G401 (cell line): ENCODE measurements at regions not wholly inside any gene's neighbourhood (a gene's known extent, or its start where the extent isn't known, plus 50 kb on each side); places are given as distances from the start of the nearest gene placed in this dataset.
"Not testable (repeated sequence)": the region's sequence is repeated elsewhere in the genome, so short reads cannot be mapped to it uniquely, and the experiment has no call there.

Source experiments
- DNase-seq: peaks from one replicate; pipeline ENCODE4 v3.0.0-alpha.2; 2015; ENCODE audit warnings: low spot score
- in situ Hi-C: cut with HindIII; loops from 2 replicates; pipeline ENCODE4 v1.10.0; 2016; ENCODE audit warnings: low sequenced_read_pairs, mixed read lengths

DNA sequence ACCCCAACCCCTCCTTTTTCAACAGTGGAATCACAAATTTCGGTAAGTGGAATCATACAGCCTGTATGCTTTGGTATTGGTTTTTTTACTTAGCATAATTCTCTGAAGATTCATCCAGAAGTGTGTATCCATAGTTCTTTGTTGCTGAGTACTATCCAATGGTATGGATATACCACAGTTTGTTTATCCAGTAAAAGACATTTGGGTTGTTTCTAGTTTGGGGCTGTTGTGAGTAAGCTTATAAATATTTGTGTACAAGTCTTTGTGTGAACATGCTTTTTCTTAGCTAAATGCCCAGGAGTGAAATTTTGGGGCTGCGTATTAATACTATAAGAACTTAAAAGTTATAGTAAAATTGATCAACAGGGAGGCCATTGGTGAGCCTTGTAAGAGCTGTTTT is 57.5 kb upstream of the GC start:
- in situ Hi-C loops: no loop called here
- no peak for DNase-seq

DNA sequence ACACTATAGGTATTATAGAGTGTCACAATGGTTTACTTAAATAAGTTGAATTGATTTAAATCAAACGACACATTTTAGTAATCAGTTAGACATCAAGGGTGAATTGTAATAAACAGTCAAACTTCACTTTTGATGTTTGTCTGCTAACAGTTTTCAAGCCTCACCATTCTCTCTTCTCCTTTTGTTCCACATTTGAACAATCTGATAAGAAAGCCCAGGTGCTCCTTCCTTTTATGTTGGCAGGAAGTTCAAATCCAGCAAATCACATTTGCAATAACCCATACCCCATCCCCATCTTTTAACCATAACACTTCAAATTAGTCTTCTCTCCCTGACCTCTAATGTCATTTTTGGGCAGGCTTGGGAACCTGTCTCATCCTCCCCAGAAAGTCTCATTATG is 63.4 kb upstream of the GC start:
- no peak for DNase-seq
- in situ Hi-C loops: no loop called here

DNA sequence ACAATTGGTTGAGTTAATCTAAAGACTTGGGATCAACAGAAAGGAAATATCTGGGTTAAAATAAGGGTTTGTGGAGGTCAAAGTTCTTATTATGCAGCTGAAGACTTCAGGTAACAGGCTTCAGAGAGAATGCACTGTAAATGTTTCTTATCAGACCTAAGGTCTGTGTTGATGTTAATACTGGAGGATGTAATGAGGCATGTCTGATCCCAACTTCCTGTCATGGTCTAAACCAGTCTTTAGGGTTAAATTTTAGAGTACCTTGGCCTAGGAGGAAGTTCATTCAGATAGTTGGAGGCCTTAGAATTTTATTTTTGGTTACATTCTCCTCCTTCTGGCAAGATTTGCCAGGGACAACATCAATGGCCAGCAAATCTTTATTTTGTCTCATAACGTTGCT is 72.1 kb upstream of the GC start:
- in situ Hi-C loops: no loop called here
- no peak for DNase-seq

DNA sequence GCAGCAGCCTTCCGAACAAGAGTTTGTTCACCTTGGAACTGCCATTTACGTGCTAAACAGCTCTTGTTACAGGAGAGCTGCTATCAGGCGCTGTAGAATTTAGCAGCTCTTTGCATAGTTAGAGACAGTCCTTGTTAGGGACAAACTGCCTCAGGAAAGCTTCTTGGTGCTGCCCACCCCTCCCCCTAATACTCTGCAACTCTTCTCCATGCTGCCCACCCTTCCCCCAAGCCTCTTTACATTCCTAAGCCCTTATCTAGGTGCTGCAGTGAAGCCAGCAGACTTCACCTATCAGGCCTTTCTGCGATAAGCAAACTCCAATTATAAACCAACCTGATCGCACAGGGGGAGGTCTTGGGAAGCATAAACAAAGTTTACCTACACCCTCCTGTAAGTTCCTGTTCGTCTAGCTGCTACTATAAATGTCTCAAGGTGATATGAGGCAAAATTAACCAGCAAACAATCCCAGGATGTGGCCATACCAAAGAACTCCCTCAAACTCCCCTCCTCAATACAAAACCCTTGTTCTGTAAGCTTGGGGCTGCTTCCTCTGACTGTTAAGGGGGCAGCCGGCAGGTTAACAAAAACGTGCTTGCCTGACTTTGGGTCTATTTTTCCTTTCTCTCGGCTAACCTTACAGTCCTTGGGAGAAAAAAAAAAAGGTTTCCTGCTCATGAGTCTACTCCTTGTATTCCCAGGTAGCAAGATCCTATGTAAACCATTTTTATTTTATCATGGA is 74.0 kb upstream of the GC start:
- in situ Hi-C loops: no loop called here
- DNase-seq: no peak

DNA sequence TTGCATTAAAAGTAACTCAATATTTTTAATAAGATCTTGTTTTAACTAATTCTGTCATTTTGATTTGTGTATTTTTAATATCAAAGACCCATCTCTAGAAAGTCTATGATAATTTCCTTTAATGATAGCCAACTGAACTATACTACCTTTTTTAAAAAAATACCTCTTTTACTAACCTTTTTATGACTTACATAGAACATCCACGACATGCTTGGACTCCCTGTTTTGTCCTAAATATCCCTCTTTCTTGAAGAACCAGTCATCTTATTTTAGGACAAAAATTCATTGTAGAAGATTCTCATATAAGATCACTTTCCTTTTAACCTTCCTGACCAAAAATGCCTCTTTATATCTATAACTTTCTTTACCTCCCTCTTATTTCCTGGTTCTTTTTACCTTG is 76.8 kb upstream of the GC start:
- in situ Hi-C loops: no loop called here
- no peak for DNase-seq

DNA sequence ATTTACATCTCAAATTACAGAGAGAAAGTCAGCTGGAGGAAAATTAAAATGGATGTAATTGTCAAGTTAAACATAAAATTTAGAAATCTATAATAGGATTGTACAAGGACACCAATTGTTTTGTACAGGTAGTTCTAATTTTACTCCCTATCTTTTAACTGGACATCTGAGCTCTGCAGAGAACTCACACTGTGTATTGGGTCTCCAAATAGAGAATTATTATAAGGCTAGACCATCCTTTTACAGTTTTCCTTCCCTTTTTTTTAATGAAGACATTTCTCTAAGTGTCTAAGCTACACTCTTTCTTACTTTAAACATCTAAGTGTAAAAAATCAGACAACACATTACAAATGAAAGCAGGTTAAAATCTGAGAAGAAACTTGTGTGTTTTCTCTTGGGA is 78.4 kb upstream of the GC start:
- in situ Hi-C loops: no loop called here
- DNase-seq: no peak

DNA sequence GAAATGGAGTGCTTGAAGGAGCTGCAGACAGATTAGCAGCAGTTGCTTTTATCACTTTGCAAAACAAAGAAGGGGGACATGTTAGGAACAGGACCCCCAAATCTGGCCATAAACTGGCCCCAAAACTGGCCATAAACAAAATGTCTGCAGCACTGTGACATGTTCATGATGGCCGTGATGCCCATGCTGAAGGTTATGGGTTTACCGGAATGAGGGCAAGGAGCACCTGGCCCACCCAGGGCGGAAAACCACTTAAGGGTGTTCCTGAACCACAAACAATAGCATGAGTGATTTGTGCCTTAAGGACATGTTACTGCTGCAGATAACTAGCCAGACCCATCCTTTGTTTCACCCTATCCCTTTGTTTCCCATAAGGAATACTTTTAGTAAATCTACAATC is 79.6 kb upstream of the GC start:
- in situ Hi-C loops: no loop called here
- no peak for DNase-seq

DNA sequence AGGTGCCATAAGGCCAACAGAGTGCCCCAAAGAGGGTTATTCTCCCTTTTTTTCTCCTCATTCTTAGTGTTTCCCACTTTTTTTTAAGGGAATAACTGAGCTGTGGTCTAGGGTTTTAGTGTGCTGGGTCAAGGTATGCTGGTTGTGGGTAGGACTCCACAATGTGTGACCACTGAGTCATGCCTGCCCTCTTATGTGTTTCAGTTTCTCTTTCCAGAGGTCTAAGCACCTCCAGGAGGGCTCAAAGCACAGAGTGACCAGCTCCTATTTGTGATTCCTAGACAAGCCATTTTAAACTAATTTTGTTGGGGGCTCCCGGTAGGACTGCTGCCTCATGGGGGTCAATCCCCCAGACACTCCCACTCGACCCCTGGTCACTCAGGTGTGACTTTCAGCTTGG is 80.5 kb upstream of the GC start:
- in situ Hi-C loops: no loop called here
- no peak for DNase-seq

DNA sequence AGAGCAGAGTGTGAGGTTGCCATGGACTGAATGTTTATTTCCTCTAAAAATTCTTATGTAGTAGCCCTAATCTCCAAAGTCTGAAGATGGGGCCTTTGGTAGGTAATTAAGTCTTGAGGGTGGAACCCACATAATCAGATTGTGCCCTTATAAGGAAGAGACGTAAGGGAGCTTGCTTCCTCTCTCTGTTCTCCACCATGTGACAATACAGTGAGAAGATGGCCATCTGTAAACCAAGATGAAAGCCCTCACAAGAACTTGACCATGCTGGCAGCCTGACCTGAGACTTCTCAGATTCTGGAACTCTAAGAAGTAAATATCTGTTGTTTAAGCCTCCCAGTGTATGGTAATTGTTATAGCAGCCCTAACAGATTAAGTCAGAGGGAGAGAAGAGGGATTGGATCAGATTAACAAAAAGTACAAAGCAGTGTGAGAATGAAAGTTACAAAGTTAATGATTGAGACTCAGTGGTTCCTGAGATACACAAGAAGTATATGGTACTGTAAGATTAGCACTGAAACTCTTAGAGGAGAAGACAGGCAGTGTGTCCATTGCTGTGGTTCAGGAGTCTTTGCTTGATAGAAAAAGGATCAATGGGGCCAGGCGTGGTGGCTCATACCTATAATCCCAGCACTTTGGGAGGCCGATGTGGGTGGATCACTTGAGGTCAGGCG is 82.5 kb upstream of the GC start:
- no peak for DNase-seq
- in situ Hi-C loops: no loop called here

DNA sequence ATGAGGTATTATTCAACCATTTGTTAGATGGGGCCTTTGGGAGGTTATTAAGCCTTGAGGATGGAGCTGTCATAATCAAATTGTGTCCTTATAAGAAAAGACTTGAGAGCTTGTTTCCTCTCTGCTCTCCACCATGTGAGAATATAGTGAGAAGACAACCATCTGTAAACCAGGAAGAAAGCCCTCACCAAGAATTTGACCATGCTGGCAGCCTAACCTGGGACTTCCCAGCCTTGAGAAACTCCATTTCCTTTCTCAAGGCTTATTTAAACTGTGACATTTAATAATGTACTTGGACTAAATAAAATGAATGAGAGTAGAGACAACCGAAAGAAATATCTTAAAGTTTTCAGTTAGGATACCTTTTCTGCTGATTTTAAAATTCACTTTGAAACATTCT is 83.7 kb upstream of the GC start:
- DNase-seq: no peak
- in situ Hi-C loops: no loop called here

DNA sequence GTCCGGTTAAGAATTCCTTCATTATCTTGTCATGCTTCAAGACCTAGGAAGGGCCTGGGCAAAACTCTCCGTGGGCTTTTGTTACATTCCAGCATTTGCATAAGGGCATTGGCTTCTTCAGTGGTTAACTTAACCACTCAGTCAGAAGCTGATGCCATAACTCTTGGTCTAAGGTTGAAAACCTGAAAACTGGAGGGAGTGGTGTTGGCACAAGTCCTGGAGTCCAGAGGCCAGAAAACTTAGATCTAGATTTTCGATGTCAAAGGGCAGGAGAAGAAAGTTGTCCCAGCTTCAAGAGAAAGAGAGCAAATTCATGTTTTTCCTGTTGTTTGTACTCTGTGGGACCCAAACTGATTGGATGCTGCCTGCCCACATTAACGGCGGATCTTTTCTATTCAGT is 86.6 kb upstream of the GC start:
- DNase-seq: no peak
- in situ Hi-C loops: no loop called here

DNA sequence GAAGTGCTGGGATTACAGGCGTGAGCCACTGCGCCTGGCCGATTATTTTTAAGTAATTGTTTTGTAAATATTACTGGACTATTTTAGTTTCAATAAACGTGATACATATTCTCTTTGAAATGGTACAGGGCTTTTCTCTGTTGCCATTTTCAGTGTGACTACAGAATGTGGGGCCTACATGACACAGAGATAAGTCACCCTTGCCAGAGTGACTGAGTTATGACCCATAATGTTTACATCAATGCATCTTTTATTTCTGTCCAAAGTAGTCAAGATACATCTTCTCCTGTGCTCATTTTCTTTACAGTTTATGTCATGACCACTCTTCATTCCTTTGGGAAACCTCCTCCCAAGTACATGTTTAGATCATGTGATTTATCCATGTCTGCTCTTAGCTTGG is 88.3 kb upstream of the GC start:
- in situ Hi-C loops: no loop called here
- no peak for DNase-seq

DNA sequence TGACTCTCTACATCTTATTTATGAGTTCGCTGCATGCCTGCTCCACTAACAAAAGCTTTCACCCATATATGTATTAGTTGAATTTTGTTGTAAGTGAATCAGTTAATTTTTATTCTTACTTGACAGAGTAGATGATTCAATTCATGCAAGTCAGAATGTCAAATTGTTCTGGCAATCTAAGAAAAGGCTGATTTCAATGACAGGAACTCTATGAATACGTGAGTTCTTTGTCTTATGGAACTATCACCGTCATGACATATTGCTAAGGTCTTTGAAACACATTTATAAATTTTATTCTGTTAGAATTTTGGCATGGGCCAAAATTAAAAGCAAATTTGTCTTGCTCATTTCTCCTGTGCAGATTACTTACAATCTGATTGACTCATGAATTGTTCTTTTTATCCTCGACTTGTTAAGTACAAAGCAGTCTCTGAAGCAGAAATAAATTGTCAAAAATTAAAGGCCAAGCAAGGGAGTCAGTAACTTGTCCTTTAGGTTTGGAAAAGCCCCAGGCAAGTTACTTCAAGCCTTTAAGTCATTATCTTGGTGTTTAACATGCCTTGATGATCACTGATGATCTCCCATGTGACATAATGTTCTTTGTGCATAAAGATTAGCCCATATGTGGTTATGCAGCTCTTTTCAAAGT is 89.0 kb upstream of the GC start:
- DNase-seq: no peak
- in situ Hi-C loops: no loop called here

DNA sequence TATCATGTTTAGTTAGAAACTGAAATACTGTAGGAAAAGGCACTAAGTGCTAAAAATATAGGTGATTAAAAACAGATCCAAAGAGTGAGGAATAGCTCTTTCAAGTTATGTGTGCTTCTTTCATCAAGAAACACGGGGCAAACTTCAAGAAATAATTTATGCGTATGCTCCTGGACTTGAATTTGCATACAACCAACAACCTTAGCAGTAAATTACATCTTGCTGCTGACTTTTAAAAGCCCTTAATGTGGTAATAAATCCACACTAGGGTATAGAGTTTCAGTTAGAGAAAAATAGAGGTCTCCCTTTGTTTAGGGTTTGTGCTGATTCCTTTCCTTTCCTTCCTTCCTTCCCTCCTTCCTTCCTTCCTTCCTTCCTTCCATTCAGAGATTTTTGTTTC is 94.5 kb upstream of the GC start:
- in situ Hi-C loops: no loop called here

DNA sequence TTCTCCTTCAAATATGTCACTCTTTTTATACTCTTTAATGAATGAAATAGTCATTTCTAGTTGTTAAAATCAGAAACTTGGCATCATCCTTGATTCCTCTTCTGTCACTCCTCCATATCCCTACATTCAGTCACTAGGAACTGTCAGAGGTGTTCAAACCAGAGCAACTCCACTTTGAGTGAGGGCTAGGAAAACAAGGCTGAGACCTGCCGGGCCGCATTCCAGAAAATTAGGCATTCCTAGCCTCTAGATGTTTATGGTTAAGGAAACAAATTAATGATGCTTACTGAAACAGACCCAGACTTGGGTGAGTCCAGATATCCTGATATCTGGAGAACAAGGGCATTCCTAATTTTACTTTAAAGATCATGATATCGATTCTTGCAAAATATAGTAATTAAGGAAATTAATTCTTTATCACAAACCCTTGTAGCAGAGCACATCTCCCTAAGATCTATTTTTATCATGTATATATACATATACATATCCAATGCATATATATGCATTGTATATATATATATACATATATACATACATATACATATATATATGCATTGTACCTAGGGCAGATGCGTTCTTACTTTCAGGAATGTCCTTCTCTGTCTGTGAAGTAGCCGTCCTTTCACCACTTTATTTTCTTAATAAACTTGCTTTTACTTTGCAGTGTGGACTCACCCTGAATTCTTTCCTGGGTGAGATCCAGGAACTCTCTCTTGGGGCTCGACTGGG is 98.4 kb upstream of the GC start:
- in situ Hi-C loops: no loop called here
- no peak for DNase-seq

More for the DNA sequence above, 94.5 kb upstream of the GC start:
- no peak for DNase-seq

DNA sequence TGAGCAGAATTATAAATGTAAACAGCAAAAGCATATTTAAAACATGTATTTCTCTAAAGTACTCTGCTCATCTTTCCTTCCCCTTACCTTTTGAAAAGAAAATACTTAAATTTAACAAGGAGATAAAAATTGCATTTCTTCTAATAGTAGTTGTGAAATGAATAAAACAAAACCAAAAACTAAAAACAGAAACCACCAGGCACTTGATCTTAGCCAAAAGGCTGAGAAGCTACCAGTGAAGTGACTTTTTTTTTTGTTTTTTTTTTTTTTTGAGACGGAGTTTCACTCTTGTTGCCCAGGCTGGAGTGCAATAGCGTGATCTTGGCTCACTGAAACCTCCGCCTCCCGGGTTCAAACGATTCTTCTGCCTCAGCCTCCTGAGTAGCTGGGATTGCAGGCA is 116.5 kb upstream of the GC start:
- DNase-seq, in situ Hi-C loops: not testable (repeated sequence)

DNA sequence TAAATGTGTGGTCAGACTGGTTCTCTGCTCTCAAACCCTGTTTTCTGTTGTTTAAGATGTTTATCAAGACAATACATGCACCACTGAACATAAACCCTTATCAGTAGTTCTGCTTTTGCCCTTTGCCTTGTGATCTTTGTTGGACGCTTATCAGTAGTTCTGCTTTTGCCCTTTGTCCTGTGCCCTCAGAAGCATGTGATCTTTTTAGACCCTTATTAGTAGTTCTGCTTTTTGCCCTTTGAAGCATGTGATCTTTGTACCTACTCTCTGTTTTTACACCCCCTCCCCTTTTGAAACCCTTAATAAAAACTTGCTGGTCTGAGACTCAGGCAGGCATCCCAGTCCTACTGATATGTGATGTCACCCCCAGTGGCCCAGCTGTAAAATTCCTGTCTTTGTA is 121.7 kb upstream of the GC start:
- in situ Hi-C loops, DNase-seq: not testable (repeated sequence)

DNA sequence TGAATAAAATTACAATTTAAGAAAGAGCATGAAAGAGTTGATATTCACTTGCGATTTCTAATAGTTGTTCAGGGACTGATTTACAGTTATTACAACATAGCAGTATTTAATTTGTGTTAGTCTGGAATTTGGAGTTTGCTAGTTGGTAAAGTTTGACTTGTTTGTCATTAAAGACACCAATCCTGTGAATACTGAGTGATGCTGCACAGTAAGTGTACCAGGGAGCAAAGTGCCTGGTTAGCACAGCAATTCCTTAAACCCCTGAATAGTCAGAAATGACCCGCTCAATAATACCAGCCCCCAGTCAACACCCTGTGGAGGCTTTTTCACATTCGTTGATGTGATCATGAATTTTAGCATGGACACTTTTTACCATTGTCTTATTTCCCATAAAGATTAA is 122.2 kb upstream of the GC start:
- no peak for DNase-seq
- in situ Hi-C loops: no loop called here

DNA sequence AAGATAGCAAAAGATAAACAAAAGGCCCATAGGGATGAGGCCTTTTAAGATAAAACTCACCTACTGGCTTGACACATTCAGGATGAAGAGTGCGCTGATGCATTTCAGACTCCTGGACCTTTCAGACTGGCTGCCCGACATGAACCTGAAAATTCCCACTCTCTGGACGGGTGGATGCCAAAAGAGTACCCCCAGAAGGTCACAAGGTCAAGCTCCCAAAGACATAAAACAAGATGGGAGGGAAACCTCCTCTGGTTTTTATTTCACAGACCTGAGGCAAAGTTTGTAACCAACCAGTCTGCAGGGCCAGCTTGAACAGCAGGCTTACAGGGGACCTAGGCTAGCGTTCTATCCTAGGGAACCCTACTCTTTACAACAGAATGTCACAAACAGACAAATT is 123.2 kb upstream of the GC start:
- no peak for DNase-seq
- in situ Hi-C loops: no loop called here

DNA sequence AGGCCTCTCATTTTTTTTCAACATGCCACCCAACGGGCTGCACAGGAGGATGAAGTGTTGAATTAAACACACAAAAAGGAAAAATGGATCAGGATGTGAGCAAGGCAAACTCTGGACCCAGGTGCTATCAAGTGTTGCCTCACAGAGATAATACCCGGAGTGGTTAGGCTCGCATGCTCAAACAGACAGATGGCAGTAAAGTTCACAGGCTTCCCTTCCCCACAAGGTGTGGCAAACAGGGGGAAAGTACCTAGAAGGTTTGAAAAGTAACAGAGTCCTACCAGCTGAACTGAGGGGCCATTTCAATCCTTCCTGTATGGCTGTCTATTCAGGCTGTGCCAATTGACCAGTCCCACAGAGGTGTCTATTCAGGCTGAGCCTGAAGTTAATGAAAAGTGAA is 123.9 kb upstream of the GC start:
- in situ Hi-C loops: no loop called here

More for the DNA sequence above, 123.9 kb upstream of the GC start:
- DNase-seq: no peak
